ENCODE measurements at regions not wholly inside any gene's neighbourhood (a gene's known extent, or its start where the extent isn't known, plus 50 kb on each side); places are given as distances from the start of the nearest gene placed in this dataset.

GRCh38 chr1:5430911-5431697 is 561.1 kb downstream of the NPHP4 start:
- 61 to 72% methylated on average over 15 of the region's 15 CpGs for WGBS, 2 donors
- no peak for DNase-seq (ENCODE audit: low spot score in 2 of 2)
- TF ChIP-seq POLR2A (IDR thresholded peaks at IDR 0.05) (no peak), CTCF (IDR thresholded peaks at IDR 0.05) (no peak)

GRCh38 chr1:5430136-5430535 is 562.1 kb downstream of the NPHP4 start:
- 64 to 70% methylated on average over 4 of the region's 4 CpGs for WGBS, 2 donors
- DNase-seq (ENCODE audit: low spot score in 2 of 2): no peak
- no peak overlapping the region for H3K4me3 ChIP-seq (ENCODE audit: low read depth, poor library complexity, severe bottlenecking)
- intact Hi-C loops (cut with DNase I; ENCODE audit: low total_unique reads): loop anchor here (1.0 kb wide), 1 partner anchor 86 kb away; no protein-coding TSS in a partner anchor
- TF ChIP-seq CTCF (IDR thresholded peaks at IDR 0.05) (no peak), POLR2A (IDR thresholded peaks at IDR 0.05) (no peak)

More at GRCh38 chr1:5430911-5431697, 561.1 kb downstream of the NPHP4 start:
- no peak overlapping the region for H3K4me3 ChIP-seq (ENCODE audit: low read depth, poor library complexity, severe bottlenecking)
- intact Hi-C loops (cut with DNase I; ENCODE audit: low total_unique reads): loop anchor here (1.0 kb wide), 1 partner anchor 85 kb away; no protein-coding TSS in a partner anchor

- H3K4me3 ChIP-seq (ENCODE audit: low read depth, poor library complexity, severe bottlenecking): no peak overlapping the region
- intact Hi-C loops (cut with DNase I; ENCODE audit: low total_unique reads): no loop called here
- 42 to 51% methylated on average over 7 of the region's 7 CpGs for WGBS, 2 donors
- TF ChIP-seq CTCF (IDR thresholded peaks at IDR 0.05): no peak
- TF ChIP-seq POLR2A (IDR thresholded peaks at IDR 0.05): no peak
- no peak for DNase-seq (ENCODE audit: low spot score in 2 of 2)
Observed at GRCh38 chr1:5428351-5428750, 563.9 kb downstream of the NPHP4 start.

- no peak overlapping the region for H3K4me3 ChIP-seq (ENCODE audit: low read depth, poor library complexity, severe bottlenecking)
- intact Hi-C loops (cut with DNase I; ENCODE audit: low total_unique reads): no loop called here
- DNase-seq (ENCODE audit: low spot score in 2 of 2): no peak
- TF ChIP-seq POLR2A (IDR thresholded peaks at IDR 0.05) (no peak), CTCF (IDR thresholded peaks at IDR 0.05) (no peak)
- 90 to 94% methylated on average over 8 to 9 of the region's 9 CpGs for WGBS, 2 donors
Observed at GRCh38 chr1:5427026-5427613, 565.1 kb downstream of the NPHP4 start.

- TF ChIP-seq POLR2A (IDR thresholded peaks at IDR 0.05) (no peak), CTCF (IDR thresholded peaks at IDR 0.05) (no peak)
- DNase-seq (ENCODE audit: low spot score in 2 of 2): no peak
- no peak overlapping the region for H3K4me3 ChIP-seq (ENCODE audit: low read depth, poor library complexity, severe bottlenecking)
- WGBS, 2 donors: 17 to 22% methylated on average over 19 of the region's 19 CpGs
- intact Hi-C loops (cut with DNase I; ENCODE audit: low total_unique reads): no loop called here
Observed at GRCh38 chr1:5424802-5425703, 567.2 kb downstream of the NPHP4 start.

All from lower leg skin (tissue), 4 donors.